H9 (cell line): ENCODE measurements at regions not wholly inside any gene's neighbourhood (a gene's known extent, or its start where the extent isn't known, plus 50 kb on each side); places are given as distances from the start of the nearest gene placed in this dataset.

Experiments used
- DNase-seq: peaks from one replicate; pipeline ENCODE4 v3.0.0-alpha.2; 2017
- H2AFZ ChIP-seq: one replicate; pipeline ENCODE4 v1.6.1; 2013; ENCODE audit warnings: mild to moderate bottlenecking, low read length, control low read depth, moderate library complexity
- H2AK5ac ChIP-seq: 2 replicates; pipeline ENCODE4 v1.6.1; 2013; ENCODE audit warnings: low read length, control low read depth, mixed read lengths; ENCODE audit not compliant: insufficient read length
- H2BK120ac ChIP-seq: one replicate; pipeline ENCODE4 v1.6.1; 2013; ENCODE audit warnings: low read depth, mild to moderate bottlenecking, low read length, control low read depth, inconsistent platforms; ENCODE audit not compliant: poor library complexity, severe bottlenecking
- H2BK12ac ChIP-seq: 2 replicates; pipeline ENCODE4 v1.6.1; 2013; ENCODE audit warnings: low read length, control low read depth, mixed read lengths, low read depth; ENCODE audit not compliant: insufficient read length
- H2BK15ac ChIP-seq: 2 replicates; pipeline ENCODE4 v1.6.1; 2013; ENCODE audit warnings: low read depth, low read length, control low read depth
- H2BK20ac ChIP-seq: one replicate; pipeline ENCODE4 v1.6.1; 2013; ENCODE audit warnings: low read depth, mild to moderate bottlenecking, low read length, control low read depth, inconsistent platforms; ENCODE audit not compliant: poor library complexity, severe bottlenecking
- H2BK5ac ChIP-seq: 2 replicates; pipeline ENCODE4 v1.6.1; 2013; ENCODE audit warnings: low read length, control low read depth, mixed read lengths; ENCODE audit not compliant: insufficient read length
- H3K14ac ChIP-seq: 2 replicates; pipeline ENCODE4 v1.6.1; 2013; ENCODE audit warnings: low read length, control low read depth; ENCODE audit not compliant: insufficient read depth
- H3K18ac ChIP-seq: 2 replicates; pipeline ENCODE4 v1.6.1; 2013; ENCODE audit warnings: low read depth, mild to moderate bottlenecking, mixed read lengths, low read length, control low read depth; ENCODE audit not compliant: insufficient read length
- H3K23ac ChIP-seq: 2 replicates; pipeline ENCODE4 v1.6.1; 2013; ENCODE audit warnings: low read length, control low read depth, mixed read lengths, low read depth; ENCODE audit not compliant: insufficient read length
- H3K23me2 ChIP-seq: 2 replicates; pipeline ENCODE4 v1.6.1; 2013; ENCODE audit warnings: low read depth, mild to moderate bottlenecking, mixed read lengths, low read length, control low read depth; ENCODE audit not compliant: insufficient read length, poor library complexity, severe bottlenecking
- H3K27ac ChIP-seq: 2 replicates; pipeline ENCODE4 v1.5.1; 2013; ENCODE audit warnings: low read length, control low read depth, mixed read lengths, low read depth; ENCODE audit not compliant: insufficient read length
- H3K27me3 ChIP-seq: 2 replicates; pipeline ENCODE4 v1.6.1; 2013; ENCODE audit warnings: low read length, control low read depth, inconsistent platforms; ENCODE audit not compliant: insufficient read depth
- H3K4ac ChIP-seq: 2 replicates; pipeline ENCODE4 v1.6.1; 2013; ENCODE audit warnings: low read depth, mild to moderate bottlenecking, control low read depth, inconsistent platforms, low read length, moderate library complexity
- H3K4me1 ChIP-seq: 2 replicates; pipeline ENCODE4 v1.6.1; 2013; ENCODE audit warnings: low read length, control low read depth, inconsistent platforms; ENCODE audit not compliant: insufficient read depth
- H3K4me2 ChIP-seq: 2 replicates; pipeline ENCODE4 v1.6.1; 2013; ENCODE audit warnings: low read length, control low read depth, mixed read lengths; ENCODE audit not compliant: insufficient read length, insufficient read depth
- H3K56ac ChIP-seq: 2 replicates; pipeline ENCODE4 v1.6.1; 2013; ENCODE audit warnings: low read depth, mild to moderate bottlenecking, mixed read lengths, low read length, control low read depth; ENCODE audit not compliant: insufficient read length
- H3K79me1 ChIP-seq: 2 replicates; pipeline ENCODE4 v1.6.1; 2013; ENCODE audit warnings: low read depth, mild to moderate bottlenecking, moderate library complexity, low read length, control low read depth, inconsistent platforms; ENCODE audit not compliant: insufficient read depth, poor library complexity, severe bottlenecking
- H3K79me2 ChIP-seq: 2 replicates; pipeline ENCODE4 v1.6.1; 2013; ENCODE audit warnings: low read length, control low read depth, inconsistent platforms; ENCODE audit not compliant: insufficient read depth
- H3K9ac ChIP-seq: 2 replicates; pipeline ENCODE4 v1.6.1; 2013; ENCODE audit warnings: low read length, control low read depth, mixed read lengths; ENCODE audit not compliant: insufficient read length; ENCODE audit errors: extremely low read depth
- H3K9me3 ChIP-seq: one replicate; pipeline ENCODE4 v1.6.1; 2013; ENCODE audit warnings: low read depth, low read length, inconsistent platforms; ENCODE audit not compliant: control insufficient read depth
- H3T11ph ChIP-seq: one replicate; pipeline ENCODE4 v1.6.1; 2013; ENCODE audit warnings: mild to moderate bottlenecking, low read length, control low read depth, inconsistent platforms
- H4K20me1 ChIP-seq: one replicate; pipeline ENCODE4 v1.6.1; 2013; ENCODE audit not compliant: control insufficient read depth, insufficient read length, insufficient read depth
- H4K5ac ChIP-seq: 2 replicates; pipeline ENCODE4 v1.6.1; 2013; ENCODE audit warnings: low read depth, mild to moderate bottlenecking, mixed read lengths, low read length, control low read depth; ENCODE audit not compliant: insufficient read length
- H4K8ac ChIP-seq: replicated peaks from 2 replicates; pipeline ENCODE4 v1.6.1; 2013; ENCODE audit warnings: low read length, control low read depth, mixed read lengths, low read depth; ENCODE audit not compliant: insufficient read length
- H4K91ac ChIP-seq: 2 replicates; pipeline ENCODE4 v1.6.1; 2013; ENCODE audit warnings: low read depth, mild to moderate bottlenecking, moderate library complexity, mixed read lengths, low read length, control low read depth; ENCODE audit not compliant: insufficient read length
- H3K27ac Mint-ChIP-seq, 3 experiments: 2 replicates in 2 of 3; 3 replicates in 1 of 3; pipeline ENCODE4 v1.8.0; 2020 to 2021; ENCODE audit warnings: mixed read lengths in 3 of 3, mild to moderate bottlenecking in 1 of 3, moderate library complexity in 1 of 3
- H3K27me3 Mint-ChIP-seq: 2 replicates; pipeline ENCODE4 v1.8.0; 2021; ENCODE audit warnings: low read depth, mild to moderate bottlenecking, moderate library complexity, mixed read lengths
- H3K36me3 Mint-ChIP-seq, 3 experiments: 2 replicates in 2 of 3; 3 replicates in 1 of 3; pipeline ENCODE4 v1.8.0; 2020 to 2021; ENCODE audit warnings: low read depth in 3 of 3, mixed read lengths in 3 of 3; ENCODE audit not compliant: insufficient read depth in 1 of 3
- H3K4me1 Mint-ChIP-seq, 2 experiments: 2 replicates each; pipeline ENCODE4 v1.8.0; 2020; ENCODE audit warnings: mixed read lengths in 2 of 2
- H3K4me3 Mint-ChIP-seq, 2 experiments: 2 replicates in 1 of 2; 3 replicates in 1 of 2; pipeline ENCODE4 v1.8.0; 2020 to 2021; ENCODE audit warnings: mild to moderate bottlenecking in 2 of 2, mixed read lengths in 2 of 2, moderate library complexity in 1 of 2
- H3K9me3 Mint-ChIP-seq, 2 experiments: 2 replicates in 1 of 2; 3 replicates in 1 of 2; pipeline ENCODE4 v1.8.0; 2020; ENCODE audit warnings: mild to moderate bottlenecking in 2 of 2, mixed read lengths in 2 of 2, moderate library complexity in 1 of 2
- CTCF ChIP-seq: fragments of 200-600 bp; sonication (generic); conservative IDR thresholded peaks from 3 replicates; pipeline ENCODE4 v1.8.0; 2021; ENCODE audit warnings: antibody characterized with exemption, mild to moderate bottlenecking
- WGBS: extraction: QIAGEN DNeasy Blood & Tissue Kit; methylation state at CpG from one replicate; pipeline ENCODE4 v1.1.7; 2013; ENCODE audit warnings: missing lambda C conversion rate, low lambda C conversion rate, mixed read lengths; ENCODE audit not compliant: insufficient read length; ENCODE audit errors: extremely low coverage; 5-methylcytosine and 5-hydroxymethylcytosine counted together

- no peaks in the 10 kb centered on the region; a peak in 1 of 5 replicates for H3K9me3 Mint-ChIP-seq
- H2BK20ac ChIP-seq: no peak overlapping the region
- H3K4me1 Mint-ChIP-seq: peaks cover 12% of the 10 kb centered on the region in 2 experiments
- no peak overlapping the region for H2BK5ac ChIP-seq
- no peak overlapping the region for H4K8ac ChIP-seq
- WGBS: no CpG with 5 or more reads among the region's 4 CpGs
- no peak for DNase-seq
- H3K56ac ChIP-seq: no peak overlapping the region
- no peak overlapping the region for H3K4ac ChIP-seq
- H3K9me3 ChIP-seq: no peaks in the 10 kb centered on the region
- no peak overlapping the region for H2AK5ac ChIP-seq
- H4K5ac ChIP-seq: no peak overlapping the region
- no peaks in the 10 kb centered on the region for H3K79me2 ChIP-seq
- no peak overlapping the region for H3K27ac ChIP-seq
- no peaks in the 10 kb centered on the region for H3K23me2 ChIP-seq
- peaks cover 1% of the 10 kb centered on the region for H3K27me3 Mint-ChIP-seq
- TF ChIP-seq CTCF: no peak
- no peak overlapping the region for H2BK12ac ChIP-seq
- H2AFZ ChIP-seq: no peak overlapping the region
- H3K14ac ChIP-seq: no peak overlapping the region; the same call in 1 of the 2 replicates
- no peak overlapping the region for H3K18ac ChIP-seq
- H3K36me3 Mint-ChIP-seq: no peaks in the 10 kb centered on the region
- no peaks in the 10 kb centered on the region for H3K79me1 ChIP-seq
- no peak overlapping the region for H2BK120ac ChIP-seq
- H3K4me3 Mint-ChIP-seq: no peak overlapping the region
- no peak overlapping the region for H3K4me2 ChIP-seq
- H3K27me3 ChIP-seq: no peaks in the 10 kb centered on the region
- no peak overlapping the region for H3K23ac ChIP-seq
- H3K9ac ChIP-seq: no peak overlapping the region
- peaks cover 4% of the 10 kb centered on the region for H3K4me1 ChIP-seq
- H2BK15ac ChIP-seq: no peak overlapping the region
- H4K20me1 ChIP-seq: no peaks in the 10 kb centered on the region
- no peak overlapping the region for H3T11ph ChIP-seq
- H3K27ac Mint-ChIP-seq: no peak overlapping the region
- H4K91ac ChIP-seq: no peak overlapping the region
Observed at GRCh38 chr18:46406539-46406932, 250.5 kb downstream of the LOXHD1 start.
